GM23338 (cell line): ENCODE measurements at regions not wholly inside any gene's neighbourhood (a gene's known extent, or its start where the extent isn't known, plus 50 kb on each side); places are given as distances from the start of the nearest gene placed in this dataset.

ENCODE experiments used
- ATAC-seq: fragments of 200-7000 bp; cut with Tn5 transposase; 3 replicates; pipeline ENCODE4 v1.9.1; 2020
- DNase-seq: peaks from one replicate; pipeline ENCODE4 v3.0.0-alpha.2; 2015; ENCODE audit warnings: low spot score
- H2AFZ ChIP-seq: fragments of 200-600 bp; sonication (generic); 2 replicates; pipeline ENCODE4 v1.8.0; 2016; ENCODE audit warnings: antibody characterized with exemption, mild to moderate bottlenecking, moderate library complexity
- H3F3A ChIP-seq: fragments of 200-600 bp; sonication (generic); replicated peaks from 2 replicates; pipeline ENCODE4 v1.8.0; 2017; ENCODE audit warnings: antibody characterized with exemption, mixed run types, low read depth
- H3K27ac ChIP-seq: fragments of 200-600 bp; sonication (generic); 2 replicates; pipeline ENCODE4 v1.6.1; 2016; ENCODE audit warnings: low read depth
- H3K27me3 ChIP-seq: fragments of 200-600 bp; sonication (generic); 2 replicates; pipeline ENCODE4 v1.8.0; 2016; ENCODE audit warnings: mild to moderate bottlenecking, mixed run types, moderate library complexity; ENCODE audit not compliant: insufficient read depth
- H3K36me3 ChIP-seq: fragments of 200-600 bp; sonication (generic); 2 replicates; pipeline ENCODE4 v1.8.0; 2016; ENCODE audit warnings: mild to moderate bottlenecking; ENCODE audit not compliant: insufficient read depth
- H3K4me1 ChIP-seq: fragments of 200-600 bp; sonication (generic); 2 replicates; pipeline ENCODE4 v1.8.0; 2016; ENCODE audit warnings: mild to moderate bottlenecking, moderate library complexity; ENCODE audit not compliant: insufficient read depth
- H3K4me2 ChIP-seq: fragments of 200-600 bp; sonication (generic); 2 replicates; pipeline ENCODE4 v1.7.1; 2017; ENCODE audit warnings: mixed run types
- H3K4me3 ChIP-seq: fragments of 200-600 bp; sonication (generic); 2 replicates; pipeline ENCODE4 v1.6.1; 2016; ENCODE audit warnings: mixed run types
- H3K79me2 ChIP-seq: fragments of 200-600 bp; sonication (generic); replicated peaks from 2 replicates; pipeline ENCODE4 v1.8.0; 2017; ENCODE audit warnings: mild to moderate bottlenecking; ENCODE audit not compliant: insufficient read depth
- H3K9me2 ChIP-seq: fragments of 200-600 bp; sonication (generic); 2 replicates; pipeline ENCODE4 v1.8.0; 2017; ENCODE audit not compliant: insufficient read depth
- H4K20me1 ChIP-seq: fragments of 200-600 bp; sonication (generic); replicated peaks from 2 replicates; pipeline ENCODE4 v1.8.0; 2017; ENCODE audit warnings: mild to moderate bottlenecking; ENCODE audit not compliant: insufficient read depth
- H3K27ac Mint-ChIP-seq: 2 replicates; pipeline ENCODE4 v1.8.0; 2020; ENCODE audit warnings: inconsistent platforms, mild to moderate bottlenecking, moderate library complexity, mixed read lengths
- H3K27me3 Mint-ChIP-seq: 3 replicates; pipeline ENCODE4 v1.8.0; 2022; ENCODE audit warnings: low read depth, mild to moderate bottlenecking, moderate library complexity, mixed read lengths, inconsistent platforms; ENCODE audit not compliant: insufficient read depth, poor library complexity
- H3K36me3 Mint-ChIP-seq: 3 replicates; pipeline ENCODE4 v1.8.0; 2021; ENCODE audit warnings: low read depth, mild to moderate bottlenecking, inconsistent platforms, moderate library complexity, mixed read lengths
- H3K4me1 Mint-ChIP-seq: 3 replicates; pipeline ENCODE4 v1.8.0; 2020; ENCODE audit warnings: mild to moderate bottlenecking, inconsistent platforms, mixed read lengths
- H3K4me3 Mint-ChIP-seq: 3 replicates; pipeline ENCODE4 v1.8.0; 2021; ENCODE audit warnings: moderate library complexity, mild to moderate bottlenecking, inconsistent platforms, mixed read lengths
- H3K9me3 Mint-ChIP-seq: 3 replicates; pipeline ENCODE4 v1.8.0; 2020; ENCODE audit warnings: moderate library complexity, mild to moderate bottlenecking, inconsistent platforms, mixed read lengths
- CREB1 ChIP-seq: fragments of 250-450 bp; sonication (Bioruptor Pico); IDR thresholded peaks from 2 replicates; pipeline ENCODE4 v1.5.0; 2020; ENCODE audit warnings: low read depth, mild to moderate bottlenecking, moderate library complexity
- ETS1 ChIP-seq: IDR thresholded peaks from 2 replicates; pipeline ENCODE4 v1.6.1; 2016; ENCODE audit warnings: antibody characterized with exemption
- EZH2 ChIP-seq: fragments of 200-600 bp; sonication (generic); IDR thresholded peaks from one replicate; pipeline ENCODE4 v1.8.0; 2017; ENCODE audit warnings: antibody characterized with exemption, mild to moderate bottlenecking, low read depth; ENCODE audit not compliant: unreplicated experiment
- JUNB ChIP-seq: IDR thresholded peaks from one replicate; pipeline ENCODE4 v1.6.1; 2016; ENCODE audit warnings: antibody characterized with exemption; ENCODE audit not compliant: unreplicated experiment
- POLR2AphosphoS5 ChIP-seq: IDR thresholded peaks from 2 replicates; pipeline ENCODE4 v1.6.1; 2016; ENCODE audit warnings: antibody characterized with exemption, low read depth
- REST ChIP-seq: IDR thresholded peaks from one replicate; pipeline ENCODE4 v1.6.1; 2018; ENCODE audit warnings: antibody characterized with exemption; ENCODE audit not compliant: unreplicated experiment
- STAT1 ChIP-seq: IDR thresholded peaks from one replicate; pipeline ENCODE4 v1.6.1; 2016; ENCODE audit warnings: antibody characterized with exemption; ENCODE audit not compliant: unreplicated experiment
- ZNF462 ChIP-seq: fragments of 250-450 bp; sonication (Bioruptor Pico); IDR thresholded peaks from 2 replicates; pipeline ENCODE4 v1.5.0; 2020; ENCODE audit warnings: mild to moderate bottlenecking, moderate library complexity

GRCh38 chr4:163273203-163273602 lies 59.2 kb downstream of the NPY1R start (continued):
- TF ChIP-seq ETS1 (no peak), STAT1 (no peak), POLR2AphosphoS5 (no peak), ZNF462 (CRISPR knock-in tag) (no peak), EZH2 (no peak)

GRCh38 chr4:163271555-163272127 lies 60.8 kb downstream of the NPY1R start:
- Histone ChIP-seq H4K20me1 (no peaks in the 10 kb centered on the region), H3K27me3 (no peaks in the 10 kb centered on the region), H3K9me2 (no peaks in the 10 kb centered on the region), H3K4me1 (peaks cover 31% of the 10 kb centered on the region), H3K4me3 (no peak overlapping the region), H3F3A (no peaks in the 10 kb centered on the region), H3K4me2 (no peak overlapping the region), H3K79me2 (no peaks in the 10 kb centered on the region), H3K27ac (no peak overlapping the region), H3K36me3 (no peaks in the 10 kb centered on the region), H2AFZ (no peak overlapping the region)
- TF ChIP-seq REST (no peak), JUNB (no peak), CREB1 (CRISPR knock-in tag) (no peak)
- ATAC-seq (no peak), DNase-seq (no peak)
- Mint-ChIP-seq H3K4me1 (peaks cover 27% of the 10 kb centered on the region), H3K4me3 (no peak overlapping the region), H3K27me3 (no peaks in the 10 kb centered on the region), H3K9me3 (no peaks in the 10 kb centered on the region), H3K27ac (no peak overlapping the region), H3K36me3 (no peaks in the 10 kb centered on the region)
